Hematopoietic multipotent progenitor cell treated with erythropoietin and hydrocortisone succinate and interleukin-3 and kit ligand, for 4 days (in vitro differentiated cells): ENCODE measurements at regions not wholly inside any gene's neighbourhood (a gene's known extent, or its start where the extent isn't known, plus 50 kb on each side); places are given as distances from the start of the nearest gene placed in this dataset.

ENCODE experiments used
- DNase-seq: peaks from one replicate; pipeline ENCODE4 v3.0.0-alpha.2; 2015

DNA sequence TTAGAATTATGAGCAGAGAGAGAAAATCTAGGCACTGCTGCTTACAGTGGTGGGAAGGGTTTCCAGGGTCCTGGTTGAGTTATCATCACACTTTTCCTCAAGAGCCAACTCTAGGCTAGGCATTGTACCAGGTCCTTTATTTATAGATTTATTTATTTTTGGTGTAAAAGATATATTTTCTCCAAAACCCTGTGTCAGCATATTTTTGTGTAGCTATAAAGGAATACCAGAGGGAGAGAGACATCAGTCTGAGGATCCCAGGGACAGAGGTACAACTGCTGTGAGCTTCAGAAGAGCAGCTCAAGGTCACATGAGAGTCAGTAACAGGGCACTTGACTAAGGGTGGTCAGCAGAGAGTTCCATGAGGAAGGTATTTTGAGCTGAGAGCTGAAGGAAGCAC, 159.7 kb downstream of the SLC35B3 start:
- no peak for DNase-seq

DNA sequence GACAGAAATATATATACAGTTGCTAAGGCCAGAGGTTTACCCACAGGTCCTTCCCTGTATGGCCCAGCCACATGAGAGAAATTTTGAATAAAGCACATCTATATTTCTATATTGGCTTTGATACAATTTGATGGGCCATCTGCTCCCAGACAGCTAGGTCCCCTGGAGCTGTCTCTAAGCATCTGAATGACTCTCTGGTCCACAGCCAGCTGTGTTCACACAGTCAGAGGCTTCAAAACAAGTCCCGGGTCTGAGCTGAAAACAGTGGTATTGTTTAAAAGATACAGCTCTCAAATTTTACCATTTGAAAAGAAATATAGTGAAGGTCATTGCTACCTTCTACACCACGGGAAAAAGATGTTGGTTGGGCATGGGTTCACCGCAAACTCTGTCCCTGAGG, 161.1 kb downstream of the SLC35B3 start:
- DNase-seq = no peak

GRCh38 chr6:8269872-8270454, 165.4 kb downstream of the SLC35B3 start:
- DNase-seq = no peak

DNA sequence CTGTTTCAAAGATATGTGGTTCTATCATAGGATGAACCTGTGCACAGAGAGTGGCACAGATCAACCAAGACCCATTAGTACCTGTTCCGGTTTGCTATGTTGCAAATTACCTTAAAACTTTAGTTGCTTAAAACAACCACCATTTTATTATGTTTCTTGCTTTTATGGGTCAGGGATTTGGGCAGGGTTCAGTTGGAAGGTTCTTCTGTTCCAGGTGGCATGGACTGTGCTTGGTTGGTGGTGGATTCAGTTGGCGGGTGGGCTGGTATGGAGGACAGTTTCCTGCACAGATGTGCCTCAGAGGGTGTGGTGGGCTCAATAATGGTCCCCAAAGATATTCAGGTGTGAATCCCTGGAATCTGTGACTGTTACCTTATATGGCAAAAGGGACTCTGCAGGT, 166.3 kb downstream of the SLC35B3 start:
- DNase-seq = no peak

- DNase-seq = no peak
Observed at GRCh38 chr6:8268606-8269005, 166.3 kb upstream of the EEF1E1 start.

DNA sequence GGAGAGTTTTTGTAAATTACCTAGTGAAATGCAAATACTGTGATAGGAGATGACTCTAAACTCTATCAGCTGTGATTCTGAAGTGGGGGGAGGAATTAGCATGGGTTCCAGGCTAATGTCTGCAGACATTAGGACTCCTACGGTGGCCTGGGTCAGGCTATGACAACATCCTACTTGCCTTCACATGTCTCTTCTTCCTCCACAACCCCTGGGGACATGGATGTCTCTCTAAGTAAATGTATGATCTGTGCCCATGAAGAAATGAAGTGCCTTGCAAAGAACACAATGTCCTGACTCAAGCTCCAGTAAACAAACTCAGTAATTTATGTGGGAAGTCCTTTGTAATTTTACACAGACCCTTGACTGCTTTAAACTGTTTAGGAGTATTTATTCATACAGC, 165.8 kb upstream of the EEF1E1 start:
- DNase-seq = no peak

- no peak for DNase-seq
Observed at GRCh38 chr6:8260610-8261009, 158.3 kb upstream of the EEF1E1 start.

- DNase-seq = no peak
Observed at GRCh38 chr6:8246403-8246802, 144.1 kb upstream of the EEF1E1 start.

DNA sequence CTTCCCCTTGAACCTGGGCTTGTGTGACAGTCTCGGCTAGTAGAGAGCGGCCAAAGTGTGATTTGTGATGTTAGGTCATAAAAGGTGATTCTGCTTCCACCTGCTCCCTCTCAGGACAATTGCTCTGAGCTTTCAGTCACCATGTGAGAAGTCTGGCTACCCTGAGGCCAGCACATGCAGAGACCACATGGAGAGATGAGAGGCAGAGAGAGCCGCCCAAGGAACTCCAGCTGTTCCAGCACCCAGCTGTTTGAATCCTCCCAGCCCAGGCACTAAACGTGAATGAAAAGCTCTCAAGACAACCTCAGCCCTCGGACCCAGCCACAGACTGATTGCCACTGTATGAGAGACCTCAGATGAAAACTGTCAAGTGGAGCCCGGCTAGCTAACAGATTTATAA, 143.4 kb upstream of the EEF1E1 start:
- DNase-seq = no peak

GRCh38 chr6:8243475-8243874, 141.1 kb upstream of the EEF1E1 start:
- DNase-seq = no peak

DNA sequence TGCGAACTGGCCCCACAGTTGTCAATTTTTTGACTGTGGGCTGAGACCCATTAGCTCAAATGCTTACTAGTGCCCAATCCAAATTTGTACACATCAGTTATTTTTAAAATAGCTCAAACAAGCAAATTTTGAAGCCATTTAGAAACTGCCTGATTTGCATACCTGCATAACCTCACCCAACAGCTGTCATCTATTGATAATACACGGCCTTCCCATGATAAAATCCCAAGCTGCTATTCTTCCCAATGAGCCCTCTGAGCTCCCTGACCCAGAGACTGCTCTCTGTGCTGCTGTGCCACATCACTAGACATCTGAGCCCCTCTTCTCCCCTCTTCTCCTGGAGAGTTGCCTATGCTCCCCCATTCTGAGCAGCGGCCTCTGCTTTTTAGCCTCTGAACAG, 140.5 kb upstream of the EEF1E1 start:
- DNase-seq = no peak

DNA sequence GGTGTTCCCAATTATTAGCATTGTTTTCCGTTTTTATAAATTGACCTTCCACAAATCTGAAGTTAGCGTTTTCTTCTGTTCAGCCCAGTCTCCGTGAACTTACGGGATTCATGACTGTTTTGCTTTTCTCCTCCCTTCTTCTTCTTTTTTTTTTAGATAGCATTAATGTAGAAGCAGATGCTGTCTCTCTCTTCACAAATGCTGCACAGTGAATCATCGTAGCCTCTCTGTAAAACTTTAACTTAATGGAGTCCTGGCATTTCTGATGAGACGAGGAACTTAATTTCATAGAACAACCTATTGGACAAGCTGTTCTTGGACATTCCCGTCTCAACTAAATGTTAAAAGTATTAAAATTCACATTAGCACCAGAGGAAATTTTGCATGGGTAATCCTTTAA, 138.0 kb upstream of the EEF1E1 start:
- no peak for DNase-seq

- DNase-seq = no peak
Observed at GRCh38 chr6:8238773-8239683, 136.7 kb upstream of the EEF1E1 start.

DNA sequence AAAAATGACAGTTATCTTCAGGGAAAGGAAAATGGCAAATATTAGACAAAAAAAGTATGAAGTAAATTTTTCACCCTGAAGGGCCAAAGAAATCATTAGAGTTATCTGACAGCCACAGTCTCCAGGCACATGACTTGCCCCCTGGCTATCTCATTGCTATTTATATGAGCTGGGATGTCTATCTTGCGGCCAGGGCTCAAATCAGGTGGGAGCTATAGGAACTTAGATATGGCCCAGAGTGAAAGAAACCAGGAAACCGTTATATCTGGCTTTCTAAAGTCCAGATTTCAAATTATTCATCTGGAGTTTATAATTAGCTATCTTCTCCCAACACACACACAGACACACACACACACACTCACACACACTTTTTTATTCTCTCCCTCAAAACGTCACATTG, 135.3 kb upstream of the EEF1E1 start:
- peak; percentile 1 for DNase-seq

- DNase-seq = no peak
Observed at GRCh38 chr6:8236956-8237355, 134.6 kb upstream of the EEF1E1 start.

DNA sequence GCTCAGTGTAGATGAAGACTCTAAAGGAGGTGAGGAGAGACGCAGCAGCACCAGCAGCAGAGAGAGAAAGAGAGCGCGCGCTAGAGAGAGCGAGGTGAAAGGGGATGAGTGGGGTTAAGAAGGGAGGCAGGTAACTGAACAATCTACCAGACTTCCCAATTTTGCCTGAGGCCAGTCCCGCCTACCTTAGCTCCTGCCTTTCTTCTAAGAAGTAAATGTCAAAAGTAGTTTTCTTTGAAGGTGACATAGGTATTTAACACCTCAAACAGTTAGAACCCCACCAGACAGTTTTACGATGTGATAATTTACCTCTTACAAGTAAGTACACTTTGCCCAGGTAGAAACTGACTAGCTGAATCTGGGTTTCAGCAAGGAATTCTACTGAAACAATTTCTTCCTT, 132.0 kb upstream of the EEF1E1 start:
- no peak for DNase-seq

- DNase-seq = no peak
Observed at GRCh38 chr6:8231956-8232355, 129.6 kb upstream of the EEF1E1 start.

GRCh38 chr6:8229915-8230756, 127.8 kb upstream of the EEF1E1 start:
- DNase-seq = no peak

- DNase-seq = no peak
Observed at GRCh38 chr6:8225113-8225512, 122.8 kb upstream of the EEF1E1 start.

DNA sequence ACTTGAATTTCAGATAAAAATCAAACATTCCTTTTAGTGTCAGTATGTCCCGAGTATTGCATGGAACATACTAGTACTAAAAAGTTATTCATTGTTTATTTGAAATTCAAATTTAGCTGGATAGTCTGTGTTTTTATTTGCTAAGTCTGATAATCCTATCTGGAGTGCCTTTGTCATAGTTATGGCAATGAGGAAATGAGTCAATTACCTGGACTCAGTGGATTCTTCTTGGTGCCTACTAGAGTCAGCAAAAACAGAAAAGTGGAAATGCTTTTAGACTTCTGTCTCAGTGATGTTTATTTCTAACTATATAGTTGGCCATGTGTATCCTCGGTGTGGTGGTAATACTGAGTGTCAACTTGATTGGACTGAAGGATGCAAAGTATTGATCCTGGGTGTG, 121.3 kb upstream of the EEF1E1 start:
- DNase-seq = no peak

DNA sequence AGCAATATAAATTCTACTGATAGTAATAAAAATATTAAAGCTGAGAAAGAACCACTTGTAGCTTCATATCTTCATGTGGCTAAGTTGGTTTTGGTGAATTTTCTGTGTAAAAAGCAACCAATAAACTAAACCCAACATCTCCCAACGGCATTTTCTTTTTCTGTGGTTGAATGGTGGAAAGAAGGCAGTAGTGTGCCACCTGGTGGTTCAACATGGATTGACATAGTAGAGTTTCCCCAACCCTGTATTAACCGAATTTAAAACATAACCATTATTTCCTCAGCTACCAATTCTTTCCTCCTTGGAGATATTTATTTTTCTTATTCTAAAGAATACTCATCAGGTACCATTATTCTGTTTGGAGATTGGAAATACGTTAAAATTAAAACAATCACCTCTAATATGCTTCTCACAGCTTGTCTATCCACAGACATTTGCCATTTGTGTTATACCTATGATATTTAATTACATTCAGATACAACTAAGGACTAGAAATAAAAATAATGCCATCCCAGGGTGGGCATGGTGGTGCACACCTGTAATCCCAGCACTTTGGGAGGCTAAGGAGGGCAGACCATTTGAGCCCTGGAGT, 117.1 kb upstream of the EEF1E1 start:
- peak; percentile 78 for DNase-seq

DNA sequence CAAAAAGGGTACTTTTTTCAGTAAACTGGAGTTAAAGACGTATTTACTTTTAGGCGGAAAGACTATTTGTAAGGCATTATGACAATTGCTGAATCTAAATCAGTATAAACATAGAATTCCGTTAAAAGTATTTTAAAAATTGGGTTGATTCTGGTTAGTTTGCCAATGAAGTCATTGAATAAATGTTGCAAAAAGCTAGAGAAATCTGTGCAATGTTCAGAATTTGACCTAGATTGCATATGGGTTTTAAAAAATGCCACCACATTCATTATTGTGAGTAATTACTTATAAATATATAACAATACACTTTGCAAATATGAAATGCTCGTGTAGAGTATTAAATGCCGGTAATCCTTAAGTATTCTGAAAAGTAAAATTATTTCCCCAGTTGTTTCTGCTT, 116.5 kb upstream of the EEF1E1 start:
- DNase-seq = no peak

- DNase-seq = no peak
Observed at GRCh38 chr6:8215631-8216030, 113.3 kb upstream of the EEF1E1 start.
